Right lobe of liver (tissue), 4 donors: ENCODE measurements at regions not wholly inside any gene's neighbourhood (a gene's known extent, or its start where the extent isn't known, plus 50 kb on each side); places are given as distances from the start of the nearest gene placed in this dataset.

Source experiments
- CTCF ChIP-seq, 4 donors: fragments of 200-600 bp in 3 of 4; fragments of 450-650 bp in 1 of 4; IDR thresholded peaks; one replicate each; pipeline versions ENCODE4 v1.5.1 to v1.8.0; 2016 to 2022; ENCODE audit warnings: antibody characterized with exemption in 4 of 4, mild to moderate bottlenecking in 2 of 4
- POLR2A ChIP-seq: fragments of 450-650 bp; IDR thresholded peaks from one replicate; pipeline ENCODE4 v1.6.1; 2017; ENCODE audit warnings: antibody characterized with exemption, mild to moderate bottlenecking
- donor health status: DM: no; HTN: no; CAD: no.
- donor health status: DM: no; HTN: no; CAD: no.
- donor health status: DM: no; HTN: yes; CAD: no.

- TF ChIP-seq CTCF (IDR thresholded peaks at IDR 0.05) (no peak), POLR2A (no peak)
Observed at GRCh38 chr2:66346231-66346664, 88.7 kb upstream of the MEIS1 start.
